Muscle layer of colon (tissue), 2 donors: ENCODE measurements at regions not wholly inside any gene's neighbourhood (a gene's known extent, or its start where the extent isn't known, plus 50 kb on each side); places are given as distances from the start of the nearest gene placed in this dataset.

Source experiments
- H3K27ac ChIP-seq: one replicate; pipeline ENCODE4 v1.7.0; 2013; ENCODE audit warnings: low read depth, mild to moderate bottlenecking, low read length, moderate library complexity
- H3K27me3 ChIP-seq, 2 donors: one replicate each; pipeline ENCODE4 v1.7.0; 2013; ENCODE audit warnings: low read length in 2 of 2, mild to moderate bottlenecking in 2 of 2; ENCODE audit not compliant: insufficient read depth in 2 of 2, control insufficient read depth in 1 of 2
- H3K36me3 ChIP-seq: one replicate; pipeline ENCODE4 v1.7.0; 2013; ENCODE audit warnings: mild to moderate bottlenecking, low read length; ENCODE audit not compliant: insufficient read depth
- H3K4me1 ChIP-seq: one replicate; pipeline ENCODE4 v1.7.0; 2013; ENCODE audit warnings: mild to moderate bottlenecking, low read length; ENCODE audit not compliant: insufficient read depth
- H3K4me3 ChIP-seq, 2 donors: one replicate each; pipeline ENCODE4 v1.7.0; 2013; ENCODE audit warnings: low read length in 2 of 2, low read depth in 1 of 2, mild to moderate bottlenecking in 1 of 2, moderate library complexity in 1 of 2
- H3K9ac ChIP-seq: one replicate; pipeline ENCODE4 v1.7.0; 2013; ENCODE audit warnings: low read length
- H3K9me3 ChIP-seq: one replicate; pipeline ENCODE4 v1.7.0; 2013; ENCODE audit warnings: mild to moderate bottlenecking, low read length
- donor health status: abdominal sarcoma.
- donor health status: Adenocarcinoma of cecum.

GRCh38 chr20:59452856-59453255, 151.5 kb upstream of the PHACTR3 start:
- H3K27ac ChIP-seq: no peak overlapping the region
- H3K4me1 ChIP-seq: peaks cover 7% of the 10 kb centered on the region
- no peak overlapping the region for H3K4me3 ChIP-seq
- H3K36me3 ChIP-seq: no peaks in the 10 kb centered on the region
- no peaks in the 10 kb centered on the region for H3K9me3 ChIP-seq
- peaks cover 0 to 8% of the 10 kb centered on the region in 2 donors for H3K27me3 ChIP-seq
- no peak overlapping the region for H3K9ac ChIP-seq

DNA sequence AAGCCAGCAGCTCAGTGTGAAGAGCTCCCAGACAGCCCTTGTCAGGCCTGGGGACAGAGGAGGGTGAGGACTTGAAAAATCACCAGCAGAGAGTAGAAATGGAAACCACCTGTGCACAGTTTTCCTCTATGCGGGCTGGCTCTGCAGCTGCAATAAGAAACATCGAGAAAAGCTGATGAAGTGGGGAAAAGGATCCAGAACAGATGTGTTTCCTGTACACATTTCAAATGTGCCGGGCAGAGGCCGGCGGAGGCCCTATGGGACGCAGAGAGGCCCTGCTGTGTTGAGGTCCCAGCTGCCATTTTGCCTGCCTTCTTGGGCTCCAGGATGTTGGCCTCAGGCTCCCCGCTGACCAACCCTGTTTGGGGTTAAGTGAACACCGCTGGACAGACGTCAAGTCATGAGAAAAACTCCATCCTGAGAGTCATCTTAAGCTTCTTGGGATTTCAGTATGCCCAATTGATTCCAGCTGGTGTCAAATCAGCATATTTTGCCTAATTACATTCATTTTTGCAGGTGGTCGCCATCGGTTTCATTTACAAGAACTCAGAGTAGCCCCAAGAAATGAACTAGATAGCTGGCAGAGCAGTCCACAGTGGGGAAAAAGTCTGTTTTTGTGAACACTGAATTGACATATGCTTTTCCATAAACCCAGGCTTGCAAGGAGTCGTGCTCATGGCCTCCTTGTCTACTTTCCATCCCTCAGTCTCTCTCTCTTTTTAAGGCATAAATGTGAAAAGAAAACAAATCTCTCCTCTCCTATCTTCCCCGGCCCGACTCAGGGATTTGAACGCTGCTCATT, 150.4 kb upstream of the PHACTR3 start:
- Histone ChIP-seq H3K27ac (no peak overlapping the region), H3K9me3 (no peaks in the 10 kb centered on the region)

GRCh38 chr20:59455402-59456341, 148.7 kb upstream of the PHACTR3 start:
- H3K4me1 ChIP-seq: peaks cover 7% of the 10 kb centered on the region
- no peaks in the 10 kb centered on the region for H3K9me3 ChIP-seq
- H3K4me3 ChIP-seq: peak overlapping the region in 1 of 2 donors; percentile 39
- no peaks in the 10 kb centered on the region for H3K27me3 ChIP-seq
- H3K36me3 ChIP-seq: no peaks in the 10 kb centered on the region
- no peak overlapping the region for H3K9ac ChIP-seq
- H3K27ac ChIP-seq: no peak overlapping the region

More for the DNA sequence above, 150.4 kb upstream of the PHACTR3 start:
- no peaks in the 10 kb centered on the region for H3K36me3 ChIP-seq
- peaks cover 7% of the 10 kb centered on the region for H3K4me1 ChIP-seq
- peaks cover 0 to 8% of the 10 kb centered on the region in 2 donors for H3K27me3 ChIP-seq
- no peak overlapping the region for H3K9ac ChIP-seq
- H3K4me3 ChIP-seq: no peak overlapping the region

DNA sequence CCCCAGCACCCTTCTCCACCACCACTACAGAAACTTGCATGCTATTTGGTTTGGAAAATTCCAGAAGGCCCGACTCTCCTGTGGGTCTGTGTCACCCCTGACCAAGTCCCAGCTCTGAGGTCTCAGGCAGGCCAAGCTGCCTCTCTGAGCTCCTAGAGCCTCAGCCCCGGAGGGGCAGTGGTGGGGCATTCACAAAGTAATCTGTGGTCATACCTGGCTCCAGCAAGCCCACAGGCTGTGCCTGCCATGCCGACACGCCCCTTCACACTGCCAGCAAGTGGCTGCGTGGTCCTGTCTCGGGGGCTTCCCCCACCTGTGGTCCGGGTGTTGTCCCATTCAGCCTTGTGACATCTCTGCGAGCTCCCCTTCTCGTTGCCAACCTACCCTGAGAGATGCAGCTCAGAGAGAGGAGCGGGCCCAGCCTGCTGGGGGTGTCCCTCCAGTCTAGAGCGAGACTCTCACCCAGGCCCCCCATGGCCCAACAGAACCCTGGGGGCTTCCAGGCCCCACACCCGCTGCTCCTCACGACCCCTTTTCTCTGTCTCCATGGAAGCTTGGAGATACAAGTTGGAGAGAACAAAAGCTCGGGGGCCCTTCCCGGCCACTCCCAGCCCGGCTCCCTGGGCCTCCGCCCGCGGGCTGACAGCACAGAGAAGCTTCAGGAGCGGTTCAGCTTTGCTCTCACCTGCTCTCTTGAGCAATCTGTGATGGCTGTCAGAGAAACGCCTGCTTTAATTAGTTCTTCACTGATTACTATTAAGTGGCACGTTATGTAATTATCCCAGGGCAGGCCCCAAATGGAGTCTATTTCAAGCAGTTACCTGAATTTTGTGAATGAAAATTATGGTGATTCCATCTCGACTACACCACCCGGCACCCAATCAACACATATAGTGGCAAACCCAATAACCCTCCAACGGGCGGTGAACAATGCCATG, 147.7 kb upstream of the PHACTR3 start:
- no peaks in the 10 kb centered on the region for H3K36me3 ChIP-seq
- H3K27me3 ChIP-seq: no peaks in the 10 kb centered on the region
- no peak overlapping the region for H3K4me3 ChIP-seq
- H3K9ac ChIP-seq: no peak overlapping the region
- peaks cover 7% of the 10 kb centered on the region for H3K4me1 ChIP-seq
- H3K27ac ChIP-seq: no peak overlapping the region
- no peaks in the 10 kb centered on the region for H3K9me3 ChIP-seq

- Histone ChIP-seq H3K9ac (no peak overlapping the region), H3K27ac (no peak overlapping the region), H3K4me3 (no peak overlapping the region), H3K27me3 (no peaks in the 10 kb centered on the region), H3K4me1 (peaks cover 7% of the 10 kb centered on the region), H3K9me3 (no peaks in the 10 kb centered on the region), H3K36me3 (no peaks in the 10 kb centered on the region)
These were observed 145.7 kb upstream of the PHACTR3 start for GRCh38 chr20:59458645-59459044.

DNA sequence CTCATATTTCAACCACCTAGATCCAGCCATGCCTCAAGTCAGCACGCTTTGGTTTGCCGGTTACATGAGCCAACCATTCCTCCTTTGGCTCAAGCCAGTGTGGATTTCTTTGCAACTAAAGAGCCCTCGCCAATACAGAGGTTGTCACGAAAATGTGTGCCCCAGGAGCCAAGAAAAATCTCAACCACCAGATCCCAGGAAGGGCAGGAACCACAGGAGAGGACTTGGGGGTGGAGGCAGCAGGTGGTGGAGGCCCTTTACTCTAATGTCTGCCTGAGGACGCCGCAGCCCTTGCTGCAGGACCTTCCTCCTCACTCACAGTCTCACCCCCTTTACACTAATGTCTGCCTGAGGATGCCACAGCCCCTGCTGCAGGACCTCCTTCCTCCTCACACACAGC, 144.8 kb upstream of the PHACTR3 start:
- Histone ChIP-seq H3K27me3 (no peaks in the 10 kb centered on the region), H3K9me3 (no peaks in the 10 kb centered on the region), H3K9ac (no peak overlapping the region), H3K4me3 (no peak overlapping the region), H3K27ac (no peak overlapping the region), H3K36me3 (no peaks in the 10 kb centered on the region), H3K4me1 (peaks cover 7% of the 10 kb centered on the region)

DNA sequence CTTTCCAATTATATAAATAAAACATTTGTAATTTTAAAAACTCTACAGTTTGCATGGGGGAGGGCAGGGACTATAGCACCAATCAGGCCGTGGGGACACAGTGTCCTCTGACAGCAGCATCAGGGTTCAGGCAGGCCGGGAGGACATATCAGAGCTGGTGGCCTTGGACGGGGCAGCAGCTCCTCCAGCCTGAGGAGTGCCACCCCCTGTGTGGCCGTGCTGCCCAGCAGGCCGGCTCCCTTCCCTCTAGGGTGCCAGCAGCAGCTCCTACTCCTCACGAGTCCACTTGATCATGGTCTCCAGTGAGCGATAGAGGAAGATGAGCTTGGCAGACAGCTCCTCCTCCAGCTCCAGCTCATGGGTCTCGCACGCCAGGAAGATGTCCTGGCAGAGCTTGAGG, 144.0 kb upstream of the PHACTR3 start:
- no peaks in the 10 kb centered on the region for H3K36me3 ChIP-seq
- no peaks in the 10 kb centered on the region for H3K27me3 ChIP-seq
- no peak overlapping the region for H3K4me3 ChIP-seq

GRCh38 chr20:59461526-59461925, 142.8 kb upstream of the PHACTR3 start:
- H3K36me3 ChIP-seq: no peaks in the 10 kb centered on the region
- H3K4me1 ChIP-seq: no peaks in the 10 kb centered on the region
- H3K9me3 ChIP-seq: no peaks in the 10 kb centered on the region
- H3K9ac ChIP-seq: no peak overlapping the region
- H3K27me3 ChIP-seq: no peaks in the 10 kb centered on the region
- no peak overlapping the region for H3K4me3 ChIP-seq
- H3K27ac ChIP-seq: no peak overlapping the region

More for the DNA sequence above, 144.0 kb upstream of the PHACTR3 start:
- Histone ChIP-seq H3K27ac (no peak overlapping the region), H3K4me1 (peaks cover 3% of the 10 kb centered on the region), H3K9ac (no peak overlapping the region), H3K9me3 (no peaks in the 10 kb centered on the region)

- no peaks in the 10 kb centered on the region for H3K4me1 ChIP-seq
- H3K36me3 ChIP-seq: no peaks in the 10 kb centered on the region
- H3K27ac ChIP-seq: no peak overlapping the region
- no peaks in the 10 kb centered on the region for H3K9me3 ChIP-seq
- H3K9ac ChIP-seq: no peak overlapping the region
- no peaks in the 10 kb centered on the region for H3K27me3 ChIP-seq
- H3K4me3 ChIP-seq: no peak overlapping the region
These were observed 142.1 kb upstream of the PHACTR3 start for GRCh38 chr20:59462249-59462648.

GRCh38 chr20:59463541-59463940, 140.8 kb upstream of the PHACTR3 start:
- no peaks in the 10 kb centered on the region for H3K9me3 ChIP-seq
- H3K4me1 ChIP-seq: no peaks in the 10 kb centered on the region
- H3K4me3 ChIP-seq: no peak overlapping the region
- no peaks in the 10 kb centered on the region for H3K36me3 ChIP-seq
- H3K27me3 ChIP-seq: no peaks in the 10 kb centered on the region
- H3K9ac ChIP-seq: no peak overlapping the region
- H3K27ac ChIP-seq: no peak overlapping the region
